ENCODE measurements at regions not wholly inside any gene's neighbourhood (a gene's known extent, or its start where the extent isn't known, plus 50 kb on each side); places are given as distances from the start of the nearest gene placed in this dataset.

- TF ChIP-seq EMX1 (CRISPR knock-in tag; IDR thresholded peaks at IDR 0.05) (no peak), CTCF (IDR thresholded peaks at IDR 0.05) (no peak), NR3C1 (CRISPR knock-in tag; conservative IDR thresholded peaks at IDR 0.05; ENCODE audit: low read depth) (no peak), ESRRA (CRISPR knock-in tag; IDR thresholded peaks at IDR 0.05; ENCODE audit: borderline replicate concordance) (no peak), SP1 (CRISPR knock-in tag; conservative IDR thresholded peaks at IDR 0.05) (no peak), ATF3 (CRISPR knock-in tag; conservative IDR thresholded peaks at IDR 0.05) (no peak), USF1 (CRISPR knock-in tag; IDR thresholded peaks at IDR 0.05) (no peak)
These were observed 145.7 kb downstream of the TLE3 start for GRCh38 chr15:69951898-69952555.

Measured in WTC11 (cell line).